Adrenal gland (tissue), 9 donors: ENCODE measurements at regions not wholly inside any gene's neighbourhood (a gene's known extent, or its start where the extent isn't known, plus 50 kb on each side); places are given as distances from the start of the nearest gene placed in this dataset.

ENCODE experiments used
- DNase-seq, 7 donors: peaks; one replicate each; pipeline ENCODE4 v3.0.0-alpha.2; 2019 to 2020
- H3K27ac ChIP-seq, 5 donors: fragments of 200-600 bp; sonication (generic) in 4 of 5; 1 replicate in 3 of 5; 2 replicates in 2 of 5; pipeline versions ENCODE4 v1.5.1 to v1.8.0; 2016 to 2020; ENCODE audit warnings: mild to moderate bottlenecking in 1 of 5
- H3K27me3 ChIP-seq: fragments of 200-600 bp; 2 replicates; pipeline ENCODE4 v1.8.0; 2021
- H3K36me3 ChIP-seq, 2 donors: fragments of 200-600 bp; replicated peaks in 1 of 2; 1 replicate in 1 of 2; 2 replicates in 1 of 2; pipeline versions ENCODE4 v1.5.1 to v1.8.0; 2018 to 2022
- H3K4me1 ChIP-seq, 2 donors: fragments of 200-600 bp; replicated peaks in 1 of 2; 1 replicate in 1 of 2; 2 replicates in 1 of 2; pipeline versions ENCODE4 v1.5.1 to v1.8.0; 2018 to 2021
- H3K4me3 ChIP-seq, 4 donors: fragments of 200-600 bp; sonication (generic) in 3 of 4; one replicate each; pipeline ENCODE4 v1.5.1; 2016 to 2018
- H3K9me3 ChIP-seq, 3 donors: fragments of 200-600 bp; sonication (generic) in 1 of 3; replicated peaks in 1 of 3; 1 replicate in 2 of 3; 2 replicates in 1 of 3; pipeline versions ENCODE4 v1.5.1 to v1.8.0; 2016 to 2021
- POLR2A ChIP-seq, 2 donors: fragments of 450-650 bp; IDR thresholded peaks; one replicate each; pipeline ENCODE4 v1.6.1; 2017; ENCODE audit warnings: antibody characterized with exemption in 2 of 2, mild to moderate bottlenecking in 2 of 2, moderate library complexity in 1 of 2
- WGBS, 4 donors: extraction: QIAGEN DNeasy Blood & Tissue Kit in 2 of 4; methylation state at CpG; one replicate each; pipeline versions ENCODE4 v1.1.5 to v1.1.7; 2013 to 2017; 5-methylcytosine and 5-hydroxymethylcytosine counted together
- intact Hi-C, 2 donors: fragments of 100-400 bp; cut with DNase I; formaldehyde crosslinking; loops; one replicate each; pipeline versions ENCODE4 v1.14.1 to v1.15.0; 2022 to 2023
- TF ChIP-seq, protein P1 (sequence below), 6 experiments: fragments of 450-650 bp in 4 of 6; fragments of 200-600 bp in 2 of 6; sonication (generic) in 1 of 6; IDR thresholded peaks; 1 replicate in 5 of 6; 2 replicates in 1 of 6; pipeline versions ENCODE4 v1.5.1 to v1.8.0; 2016 to 2021; ENCODE audit warnings: antibody characterized with exemption in 6 of 6, mild to moderate bottlenecking in 2 of 6, moderate library complexity in 1 of 6
- donor health status: healthy with polysubstance abuse.
- donor health status: Bipolar disorder and iron deficiency.
- donor health status: DM: yes; HTN: yes; CAD: no.
- donor health status: DM: no; HTN: no; CAD: no.
- donor health status: DM: no; HTN: no; CAD: no.

DNA sequence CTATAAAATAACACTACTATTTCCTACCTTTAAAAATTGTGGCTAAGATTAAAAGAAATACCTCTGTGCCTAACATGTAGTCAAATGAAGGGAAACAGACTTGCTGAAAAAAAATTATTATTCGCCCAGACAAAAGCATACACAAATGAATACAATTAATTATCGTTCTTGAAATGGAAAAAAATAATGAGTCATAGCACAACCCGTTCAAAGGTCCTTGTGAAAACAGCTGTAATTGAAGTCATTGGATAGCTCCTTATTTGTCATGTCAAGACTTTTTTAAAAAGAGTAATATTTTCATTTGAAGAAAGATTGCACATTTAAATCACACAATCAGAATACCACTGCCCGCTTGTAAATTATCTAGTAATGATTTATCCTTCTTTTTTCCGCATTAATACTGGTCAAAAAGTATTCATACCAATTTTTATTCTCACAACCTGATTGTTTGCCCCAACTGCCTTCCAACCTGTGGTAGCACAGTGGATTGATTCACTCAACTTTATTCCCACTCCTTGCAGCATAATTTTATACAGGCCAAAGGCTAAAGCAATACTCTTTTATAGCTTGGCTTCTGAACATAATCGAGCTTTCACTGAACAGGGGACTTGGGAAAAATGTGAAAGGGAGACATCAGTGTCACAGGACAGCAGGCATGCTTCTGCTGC is 655.2 kb upstream of the MAP3K7 start:
- Histone ChIP-seq H3K27ac (no peak overlapping the region), H3K4me3 (no peak overlapping the region), H3K27me3 (no peaks in the 10 kb centered on the region), H3K9me3 (no peaks in the 10 kb centered on the region), H3K36me3 (no peaks in the 10 kb centered on the region), H3K4me1 (peaks cover 0 to 6% of the 10 kb centered on the region in 2 donors)
- intact Hi-C loops = no loop called here
- WGBS, 4 donors = 43 to 58% (median 52%) methylated on average over 6 of the region's 6 CpGs
- no peak for DNase-seq
- TF ChIP-seq, protein P1, sequence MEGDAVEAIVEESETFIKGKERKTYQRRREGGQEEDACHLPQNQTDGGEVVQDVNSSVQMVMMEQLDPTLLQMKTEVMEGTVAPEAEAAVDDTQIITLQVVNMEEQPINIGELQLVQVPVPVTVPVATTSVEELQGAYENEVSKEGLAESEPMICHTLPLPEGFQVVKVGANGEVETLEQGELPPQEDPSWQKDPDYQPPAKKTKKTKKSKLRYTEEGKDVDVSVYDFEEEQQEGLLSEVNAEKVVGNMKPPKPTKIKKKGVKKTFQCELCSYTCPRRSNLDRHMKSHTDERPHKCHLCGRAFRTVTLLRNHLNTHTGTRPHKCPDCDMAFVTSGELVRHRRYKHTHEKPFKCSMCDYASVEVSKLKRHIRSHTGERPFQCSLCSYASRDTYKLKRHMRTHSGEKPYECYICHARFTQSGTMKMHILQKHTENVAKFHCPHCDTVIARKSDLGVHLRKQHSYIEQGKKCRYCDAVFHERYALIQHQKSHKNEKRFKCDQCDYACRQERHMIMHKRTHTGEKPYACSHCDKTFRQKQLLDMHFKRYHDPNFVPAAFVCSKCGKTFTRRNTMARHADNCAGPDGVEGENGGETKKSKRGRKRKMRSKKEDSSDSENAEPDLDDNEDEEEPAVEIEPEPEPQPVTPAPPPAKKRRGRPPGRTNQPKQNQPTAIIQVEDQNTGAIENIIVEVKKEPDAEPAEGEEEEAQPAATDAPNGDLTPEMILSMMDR (IDR thresholded peaks at IDR 0.05) = no peak
- TF ChIP-seq POLR2A (IDR thresholded peaks at IDR 0.05) = no peak

DNA sequence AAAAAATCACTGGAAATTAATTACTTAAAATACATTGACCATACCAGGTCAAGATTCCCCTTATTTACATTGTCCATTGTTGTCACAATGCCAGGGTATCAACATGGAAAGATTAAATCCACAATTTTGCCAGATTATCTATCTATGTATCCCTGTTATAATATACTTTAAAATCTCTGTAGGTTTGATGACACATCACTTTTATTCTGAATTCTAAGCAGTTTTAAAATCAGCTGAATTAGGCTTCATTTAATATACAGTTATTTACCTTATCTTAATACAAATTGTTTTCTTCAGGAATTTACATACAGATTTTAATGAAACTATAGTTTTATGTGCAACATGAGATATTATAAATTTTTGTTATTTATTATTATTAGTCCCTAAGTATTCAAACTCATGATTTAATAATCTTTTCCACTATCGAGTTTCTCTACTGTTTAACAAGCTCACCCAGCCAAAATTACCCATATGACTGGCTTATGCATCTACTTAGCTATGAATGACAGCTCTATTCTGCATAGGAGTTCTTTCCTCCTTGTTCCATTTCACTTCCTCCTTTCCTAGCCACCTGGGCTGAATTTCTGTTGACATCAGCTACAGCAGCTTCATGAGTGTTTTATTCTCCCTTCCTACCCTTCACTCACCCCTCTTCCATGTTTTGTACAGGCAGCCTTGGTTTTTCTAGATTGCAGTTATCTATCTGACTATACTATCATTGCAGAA is 654.2 kb upstream of the MAP3K7 start:
- Histone ChIP-seq H3K9me3 (no peaks in the 10 kb centered on the region), H3K27ac (no peak overlapping the region), H3K4me1 (peaks cover 0 to 6% of the 10 kb centered on the region in 2 donors), H3K27me3 (no peaks in the 10 kb centered on the region), H3K4me3 (no peak overlapping the region), H3K36me3 (no peaks in the 10 kb centered on the region)
- WGBS, 4 donors = 66 to 83% (median 74%) methylated on average over 1 of the region's 1 CpG
- TF ChIP-seq, protein P1 (IDR thresholded peaks at IDR 0.05) = no peak
- TF ChIP-seq POLR2A (IDR thresholded peaks at IDR 0.05) = no peak
- DNase-seq = no peak
- intact Hi-C loops = no loop called here

DNA sequence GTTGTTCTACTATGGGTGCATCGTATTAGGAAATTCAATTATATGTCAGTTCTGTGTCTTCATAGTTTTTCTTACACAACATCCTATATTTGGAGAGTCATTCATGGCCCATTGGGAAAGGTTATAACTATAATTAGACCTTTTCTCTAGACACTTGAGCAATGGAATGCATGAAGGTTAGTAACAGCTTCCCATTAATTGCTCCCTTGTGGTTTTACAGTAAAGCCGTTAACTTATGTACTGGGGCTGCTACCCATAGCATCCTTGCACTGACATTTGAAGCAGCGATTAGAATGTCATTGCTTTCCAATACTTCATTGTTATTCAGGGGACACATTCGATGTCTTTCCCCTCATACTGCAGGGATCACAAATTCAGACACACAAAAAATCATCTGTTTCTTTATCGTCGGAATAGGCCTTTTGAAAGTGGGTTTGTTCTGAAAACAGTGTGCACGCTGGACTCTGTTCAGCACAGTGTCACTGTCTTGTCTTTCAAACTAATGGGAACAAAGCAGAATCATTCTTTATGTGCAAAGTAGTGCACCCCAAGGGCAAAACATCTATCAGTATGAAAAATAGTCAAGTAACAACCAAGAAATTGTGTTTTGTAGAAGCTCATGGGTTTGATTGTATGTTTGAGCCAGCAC is 634.3 kb upstream of the MAP3K7 start:
- H3K36me3 ChIP-seq = no peaks in the 10 kb centered on the region
- TF ChIP-seq, protein P1 (IDR thresholded peaks at IDR 0.05) = no peak
- no peak for TF ChIP-seq POLR2A (IDR thresholded peaks at IDR 0.05)
- intact Hi-C loops = no loop called here
- no peaks in the 10 kb centered on the region for H3K9me3 ChIP-seq
- DNase-seq = no peak
- 70 to 79% (median 74%) methylated on average over 7 of the region's 7 CpGs for WGBS, 4 donors
- no peak overlapping the region for H3K4me3 ChIP-seq
- H3K27me3 ChIP-seq = no peaks in the 10 kb centered on the region
- H3K27ac ChIP-seq = no peak overlapping the region
- H3K4me1 ChIP-seq = no peaks in the 10 kb centered on the region

DNA sequence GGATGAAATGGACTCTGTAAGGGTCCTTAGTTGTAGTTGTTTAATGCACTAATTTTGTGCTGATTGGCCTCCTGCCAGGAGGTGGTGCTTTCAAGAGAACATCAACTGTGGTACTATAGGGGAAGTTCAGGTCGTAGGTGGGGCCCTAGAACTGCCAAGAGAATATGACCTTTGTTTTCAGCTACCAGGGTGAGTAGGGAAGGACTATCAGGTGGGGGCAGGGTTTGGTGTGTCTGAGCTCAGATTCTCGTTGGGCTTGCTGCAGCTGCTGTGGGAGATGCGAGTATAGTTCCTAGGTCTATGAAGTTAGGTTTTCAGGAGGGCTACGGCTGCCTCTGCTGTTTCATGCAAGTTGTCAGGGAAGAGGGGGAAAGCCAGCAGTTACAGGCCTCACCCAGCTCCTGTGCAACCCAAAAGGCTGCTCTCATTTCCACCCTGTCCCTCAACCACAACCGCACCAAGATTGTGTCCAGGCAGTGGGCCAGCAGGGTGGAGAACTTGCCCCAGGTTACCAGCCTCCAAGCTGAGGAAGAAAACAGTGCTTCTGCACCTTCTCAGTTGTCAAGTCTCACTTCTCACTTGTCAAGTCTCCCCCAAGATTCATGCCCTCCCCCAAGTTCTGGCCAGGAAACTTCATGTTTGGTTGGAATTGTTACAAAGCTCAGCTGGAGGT is 626.5 kb upstream of the MAP3K7 start:
- TF ChIP-seq, protein P1 (IDR thresholded peaks at IDR 0.05) = no peak
- no peak for TF ChIP-seq POLR2A (IDR thresholded peaks at IDR 0.05)
- intact Hi-C loops = no loop called here
- whole genome bisulfite sequencing, 4 donors = 77 to 88% (median 85%) methylated on average over 5 of the region's 5 CpGs
- Histone ChIP-seq H3K9me3 (no peaks in the 10 kb centered on the region), H3K27ac (no peak overlapping the region), H3K36me3 (no peaks in the 10 kb centered on the region), H3K4me3 (no peak overlapping the region), H3K4me1 (no peaks in the 10 kb centered on the region), H3K27me3 (no peaks in the 10 kb centered on the region)
- DNase-seq = no peak
